ENCODE measurements at regions not wholly inside any gene's neighbourhood (a gene's known extent, or its start where the extent isn't known, plus 50 kb on each side); places are given as distances from the start of the nearest gene placed in this dataset.
"Not testable (repeated sequence)": the region's sequence is repeated elsewhere in the genome, so short reads cannot be mapped to it uniquely, and the experiment has no call there.

DNA sequence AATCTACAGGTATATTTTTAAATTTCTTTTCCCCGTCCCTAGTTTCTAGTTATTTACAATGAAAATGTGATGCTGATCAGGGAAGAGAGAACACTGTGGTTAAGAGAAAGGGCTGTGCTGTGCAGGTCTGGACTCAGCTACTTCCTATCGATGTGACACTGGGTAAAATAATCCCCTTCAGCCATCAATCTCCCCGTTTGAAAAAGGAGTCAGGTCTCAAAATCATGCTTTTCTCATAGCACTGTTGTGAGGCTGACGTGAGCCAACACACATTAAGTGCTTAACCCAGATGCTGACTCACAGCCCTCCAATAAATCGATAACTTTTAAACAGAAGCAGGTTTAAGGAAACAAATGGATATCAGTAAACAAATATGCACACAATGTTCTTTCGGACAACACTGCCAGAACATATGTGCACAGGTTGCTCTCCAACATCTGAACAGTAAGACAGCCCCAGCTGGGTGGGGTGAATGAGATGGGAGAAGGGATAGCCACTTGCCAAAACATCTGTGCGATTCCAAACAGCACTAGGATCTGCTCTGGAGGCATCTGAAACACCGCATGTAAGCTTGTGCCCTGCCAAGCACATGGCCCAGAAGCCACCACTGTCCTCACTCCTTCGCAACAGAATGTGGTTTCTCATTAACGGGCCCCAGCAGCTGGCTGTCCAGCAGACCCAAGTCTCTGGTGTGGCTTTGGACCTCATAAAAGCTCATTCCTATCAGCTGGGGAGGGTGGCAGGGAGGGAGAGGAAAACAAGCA lies 143.2 kb upstream of the PRICKLE2 start:
- in situ Hi-C loops (cut with HindIII; ENCODE audit: low sequenced_read_pairs), result no loop called here
- no peak overlapping the region for H3K4me3 ChIP-seq (ENCODE audit: low read depth, low read length)
- TF ChIP-seq, protein P1, sequence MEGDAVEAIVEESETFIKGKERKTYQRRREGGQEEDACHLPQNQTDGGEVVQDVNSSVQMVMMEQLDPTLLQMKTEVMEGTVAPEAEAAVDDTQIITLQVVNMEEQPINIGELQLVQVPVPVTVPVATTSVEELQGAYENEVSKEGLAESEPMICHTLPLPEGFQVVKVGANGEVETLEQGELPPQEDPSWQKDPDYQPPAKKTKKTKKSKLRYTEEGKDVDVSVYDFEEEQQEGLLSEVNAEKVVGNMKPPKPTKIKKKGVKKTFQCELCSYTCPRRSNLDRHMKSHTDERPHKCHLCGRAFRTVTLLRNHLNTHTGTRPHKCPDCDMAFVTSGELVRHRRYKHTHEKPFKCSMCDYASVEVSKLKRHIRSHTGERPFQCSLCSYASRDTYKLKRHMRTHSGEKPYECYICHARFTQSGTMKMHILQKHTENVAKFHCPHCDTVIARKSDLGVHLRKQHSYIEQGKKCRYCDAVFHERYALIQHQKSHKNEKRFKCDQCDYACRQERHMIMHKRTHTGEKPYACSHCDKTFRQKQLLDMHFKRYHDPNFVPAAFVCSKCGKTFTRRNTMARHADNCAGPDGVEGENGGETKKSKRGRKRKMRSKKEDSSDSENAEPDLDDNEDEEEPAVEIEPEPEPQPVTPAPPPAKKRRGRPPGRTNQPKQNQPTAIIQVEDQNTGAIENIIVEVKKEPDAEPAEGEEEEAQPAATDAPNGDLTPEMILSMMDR (IDR thresholded peaks at IDR 0.05; ENCODE audit: low read depth, low read length), result no peak

DNA sequence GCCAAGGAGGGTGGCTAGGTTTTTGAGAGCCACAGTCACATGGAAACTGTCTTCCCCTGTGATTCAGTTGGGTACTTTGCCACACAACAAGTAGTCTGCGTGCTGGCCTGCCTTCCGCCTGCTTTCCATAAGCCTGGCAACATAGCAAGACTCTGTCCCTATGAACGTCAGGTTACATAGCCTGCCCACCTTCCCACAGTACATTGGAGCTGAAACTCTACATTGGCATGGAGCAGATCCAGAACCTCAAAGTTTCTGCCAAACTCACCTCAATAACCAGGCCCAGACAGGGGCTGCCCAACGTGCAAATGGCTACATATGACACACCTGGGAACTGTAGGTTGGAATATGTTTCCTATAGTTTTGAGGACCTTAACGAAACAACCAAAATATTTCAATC lies 140.6 kb upstream of the PRICKLE2 start:
- DNase-seq (ENCODE audit: low read depth, low spot score), result no peak
- in situ Hi-C loops (cut with HindIII; ENCODE audit: low sequenced_read_pairs), result no loop called here
- no peak overlapping the region for H3K4me3 ChIP-seq (ENCODE audit: low read depth, low read length)
- TF ChIP-seq, protein P1 (IDR thresholded peaks at IDR 0.05; ENCODE audit: low read depth, low read length), result no peak

More for the DNA sequence above, 143.2 kb upstream of the PRICKLE2 start:
- no peak for DNase-seq (ENCODE audit: low read depth, low spot score)

DNA sequence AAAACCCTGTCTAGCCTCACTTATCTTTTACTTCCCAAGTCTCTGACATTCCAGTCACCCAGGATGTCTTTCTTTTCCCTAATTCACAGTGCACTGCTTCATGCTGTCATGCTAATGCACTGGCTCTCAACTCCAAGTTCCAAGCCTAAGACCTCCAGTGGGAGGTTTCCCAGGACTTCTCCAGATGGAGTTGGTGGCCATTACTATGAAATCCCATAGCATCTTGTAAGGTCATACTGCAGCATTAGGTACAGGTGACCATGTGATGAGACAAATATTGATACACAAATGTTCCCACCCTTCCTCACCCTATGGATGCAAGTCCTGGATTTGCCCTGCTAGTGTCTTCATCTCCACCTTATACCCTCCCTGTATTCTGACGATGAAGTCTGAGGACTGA lies 138.6 kb upstream of the PRICKLE2 start:
- TF ChIP-seq, protein P1 (IDR thresholded peaks at IDR 0.05; ENCODE audit: low read depth, low read length), result no peak
- in situ Hi-C loops (cut with HindIII; ENCODE audit: low sequenced_read_pairs), result no loop called here
- H3K4me3 ChIP-seq (ENCODE audit: low read depth, low read length), result no peak overlapping the region
- DNase-seq (ENCODE audit: low read depth, low spot score), result no peak

DNA sequence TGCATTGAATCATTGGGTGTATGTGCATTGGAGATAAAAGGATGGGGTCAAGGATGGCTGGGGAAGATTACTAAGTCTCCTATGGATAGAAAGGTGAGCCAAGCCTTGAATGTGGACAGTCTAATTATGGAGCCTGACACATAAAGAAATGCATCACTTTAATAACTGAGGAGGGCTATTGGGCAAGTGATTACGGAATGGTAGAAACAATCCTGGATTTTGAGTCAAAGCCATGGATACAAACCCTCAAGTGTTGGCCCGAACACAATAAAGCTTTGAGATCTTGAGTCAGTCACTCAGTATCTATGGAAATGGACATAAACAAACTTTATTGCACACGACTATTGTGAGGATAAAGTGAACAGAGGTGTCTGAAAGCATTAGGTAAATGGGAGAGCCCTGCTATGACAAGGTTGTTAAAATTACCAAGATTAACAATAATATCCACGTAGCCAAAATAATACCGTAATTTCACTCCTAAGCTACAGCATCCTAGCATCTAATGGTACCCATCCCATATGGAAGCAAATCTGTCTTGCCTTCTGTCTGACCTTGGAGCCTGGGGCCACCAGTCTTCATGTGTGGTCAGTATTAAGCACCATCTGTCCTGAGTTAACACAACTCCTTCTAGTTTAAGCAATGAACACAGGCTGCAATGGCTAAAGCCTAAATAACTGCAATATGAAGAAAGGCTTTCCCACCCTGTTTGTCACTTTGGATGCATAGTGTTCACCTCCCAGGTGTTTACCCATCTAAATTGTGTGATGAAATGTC lies 136.9 kb upstream of the PRICKLE2 start:
- TF ChIP-seq, protein P1 (IDR thresholded peaks at IDR 0.05; ENCODE audit: low read depth, low read length), result no peak
- in situ Hi-C loops (cut with HindIII; ENCODE audit: low sequenced_read_pairs), result no loop called here

DNA sequence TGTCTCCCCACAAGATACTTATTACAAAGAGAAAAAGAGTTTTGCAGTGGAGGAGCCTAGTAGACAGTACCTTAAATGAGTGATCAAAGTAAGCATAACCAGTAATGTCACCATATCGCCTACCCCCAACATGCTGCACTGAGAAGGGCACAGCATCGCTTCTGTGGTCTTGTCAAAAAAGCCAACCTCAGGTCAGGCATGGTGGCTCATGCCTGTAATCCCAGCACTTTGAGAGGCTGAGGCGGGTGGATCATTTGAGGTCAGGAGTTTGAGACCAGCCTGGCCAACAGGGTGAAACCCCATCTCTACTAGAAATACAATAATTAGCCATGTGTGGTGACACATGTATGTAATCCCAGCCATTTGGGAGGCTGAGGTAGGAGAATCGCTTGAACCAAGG lies 135.8 kb upstream of the PRICKLE2 start:
- in situ Hi-C loops (cut with HindIII; ENCODE audit: low sequenced_read_pairs); H3K4me3 ChIP-seq (ENCODE audit: low read depth, low read length); DNase-seq (ENCODE audit: low read depth, low spot score): not testable (repeated sequence)

More for the DNA sequence above, 136.9 kb upstream of the PRICKLE2 start:
- DNase-seq (ENCODE audit: low read depth, low spot score), result no peak
- H3K4me3 ChIP-seq (ENCODE audit: low read depth, low read length), result no peak overlapping the region

DNA sequence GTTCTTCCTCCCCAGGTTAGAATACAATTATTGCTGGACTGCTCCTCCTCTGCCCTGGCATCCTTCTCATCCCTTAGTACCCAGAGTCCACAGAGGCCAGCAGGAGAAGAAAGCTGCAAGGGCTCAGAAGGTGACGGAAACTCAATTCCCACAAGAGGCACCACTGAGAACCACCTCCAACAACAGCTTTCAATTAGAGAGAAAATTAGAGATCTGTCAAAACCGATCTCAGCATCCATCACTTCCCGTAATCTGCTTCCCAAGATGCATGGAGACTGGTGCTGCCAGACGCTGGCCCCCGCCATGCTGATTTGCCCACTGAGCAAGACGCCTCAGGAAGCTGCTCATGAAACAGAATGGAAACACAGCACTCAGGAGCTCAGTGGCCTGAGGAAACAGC lies 135.0 kb upstream of the PRICKLE2 start:
- TF ChIP-seq, protein P1 (IDR thresholded peaks at IDR 0.05; ENCODE audit: low read depth, low read length), result no peak
- DNase-seq (ENCODE audit: low read depth, low spot score), result no peak
- H3K4me3 ChIP-seq (ENCODE audit: low read depth, low read length), result no peak overlapping the region
- in situ Hi-C loops (cut with HindIII; ENCODE audit: low sequenced_read_pairs), result no loop called here

DNA sequence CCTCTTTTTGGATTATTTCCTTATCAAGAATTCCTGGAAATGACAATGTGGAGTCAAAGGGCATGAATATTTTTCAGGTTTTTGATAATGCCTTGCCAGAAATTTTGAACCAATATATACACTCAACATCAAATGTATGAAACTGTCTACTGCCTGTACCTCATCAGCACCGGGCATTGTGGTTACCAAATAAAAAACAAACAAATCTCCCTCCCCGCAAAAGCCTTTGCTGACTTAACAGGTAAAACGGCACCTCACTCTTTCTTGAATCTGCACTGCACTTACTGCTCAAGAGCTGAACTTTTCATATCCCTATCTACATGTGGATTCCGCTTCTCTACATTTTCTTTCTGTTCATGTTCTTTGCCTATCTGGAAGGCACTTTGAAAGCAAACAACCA lies 134.5 kb upstream of the PRICKLE2 start:
- H3K4me3 ChIP-seq (ENCODE audit: low read depth, low read length), result no peak overlapping the region
- in situ Hi-C loops (cut with HindIII; ENCODE audit: low sequenced_read_pairs), result no loop called here
- DNase-seq (ENCODE audit: low read depth, low spot score), result no peak
- TF ChIP-seq, protein P1 (IDR thresholded peaks at IDR 0.05; ENCODE audit: low read depth, low read length), result no peak

Data from astrocyte of the spinal cord (primary cell).